ENCODE measurements at regions not wholly inside any gene's neighbourhood (a gene's known extent, or its start where the extent isn't known, plus 50 kb on each side); places are given as distances from the start of the nearest gene placed in this dataset.

GRCh38 chr13:61162636-61163035, 253.0 kb downstream of the PCDH20 start:
- H3K4me3 ChIP-seq (ENCODE audit: low read depth, low read length), result no peak overlapping the region
- CTCF ChIA-PET, result no interaction called here
- TF ChIP-seq, protein P1, sequence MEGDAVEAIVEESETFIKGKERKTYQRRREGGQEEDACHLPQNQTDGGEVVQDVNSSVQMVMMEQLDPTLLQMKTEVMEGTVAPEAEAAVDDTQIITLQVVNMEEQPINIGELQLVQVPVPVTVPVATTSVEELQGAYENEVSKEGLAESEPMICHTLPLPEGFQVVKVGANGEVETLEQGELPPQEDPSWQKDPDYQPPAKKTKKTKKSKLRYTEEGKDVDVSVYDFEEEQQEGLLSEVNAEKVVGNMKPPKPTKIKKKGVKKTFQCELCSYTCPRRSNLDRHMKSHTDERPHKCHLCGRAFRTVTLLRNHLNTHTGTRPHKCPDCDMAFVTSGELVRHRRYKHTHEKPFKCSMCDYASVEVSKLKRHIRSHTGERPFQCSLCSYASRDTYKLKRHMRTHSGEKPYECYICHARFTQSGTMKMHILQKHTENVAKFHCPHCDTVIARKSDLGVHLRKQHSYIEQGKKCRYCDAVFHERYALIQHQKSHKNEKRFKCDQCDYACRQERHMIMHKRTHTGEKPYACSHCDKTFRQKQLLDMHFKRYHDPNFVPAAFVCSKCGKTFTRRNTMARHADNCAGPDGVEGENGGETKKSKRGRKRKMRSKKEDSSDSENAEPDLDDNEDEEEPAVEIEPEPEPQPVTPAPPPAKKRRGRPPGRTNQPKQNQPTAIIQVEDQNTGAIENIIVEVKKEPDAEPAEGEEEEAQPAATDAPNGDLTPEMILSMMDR (IDR thresholded peaks at IDR 0.05; ENCODE audit: insufficient read depth, low read length, missing control alignments), result no peak
- DNase-seq (ENCODE audit: low read depth, low spot score), result no peak
- POLR2A ChIA-PET, result no interaction called here

DNA sequence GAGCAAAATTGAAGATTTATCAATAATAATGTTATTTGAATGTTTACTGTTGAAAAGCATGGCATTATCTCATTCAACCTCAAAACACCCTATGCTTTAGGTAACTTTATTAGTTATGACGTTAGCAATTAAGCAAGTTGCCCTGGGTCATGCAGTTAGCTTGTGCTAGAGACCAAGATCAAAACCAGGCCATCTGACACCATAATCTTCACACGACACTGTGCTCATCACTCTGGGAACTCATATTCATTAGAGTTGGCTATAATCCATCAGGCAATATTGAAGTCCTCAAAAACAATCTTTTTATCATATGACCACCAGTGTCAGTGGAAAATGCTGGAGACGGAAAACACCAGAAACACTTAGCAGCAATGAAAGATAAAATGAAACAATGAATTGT, 253.5 kb downstream of the PCDH20 start:
- POLR2A ChIA-PET, result no interaction called here
- H3K4me3 ChIP-seq (ENCODE audit: low read depth, low read length), result no peak overlapping the region
- TF ChIP-seq, protein P1 (IDR thresholded peaks at IDR 0.05; ENCODE audit: insufficient read depth, low read length, missing control alignments), result no peak
- no peak for DNase-seq (ENCODE audit: low read depth, low spot score)
- CTCF ChIA-PET, result no interaction called here

- DNase-seq (ENCODE audit: low read depth, low spot score), result no peak
Measured at GRCh38 chr13:61156753-61157152, 258.9 kb downstream of the PCDH20 start.

GRCh38 chr13:61151062-61151461, 264.6 kb downstream of the PCDH20 start:
- no peak for DNase-seq (ENCODE audit: low read depth, low spot score)
- CTCF ChIA-PET, result no interaction called here
- POLR2A ChIA-PET, result no interaction called here
- H3K4me3 ChIP-seq (ENCODE audit: low read depth, low read length), result no peak overlapping the region
- TF ChIP-seq, protein P1 (IDR thresholded peaks at IDR 0.05; ENCODE audit: insufficient read depth, low read length, missing control alignments), result no peak

More at GRCh38 chr13:61156753-61157152, 258.9 kb downstream of the PCDH20 start:
- no peak overlapping the region for H3K4me3 ChIP-seq (ENCODE audit: low read depth, low read length)
- ChIA-PET POLR2A (no interaction called here), CTCF (no interaction called here)
- TF ChIP-seq, protein P1 (IDR thresholded peaks at IDR 0.05; ENCODE audit: insufficient read depth, low read length, missing control alignments), result no peak

DNA sequence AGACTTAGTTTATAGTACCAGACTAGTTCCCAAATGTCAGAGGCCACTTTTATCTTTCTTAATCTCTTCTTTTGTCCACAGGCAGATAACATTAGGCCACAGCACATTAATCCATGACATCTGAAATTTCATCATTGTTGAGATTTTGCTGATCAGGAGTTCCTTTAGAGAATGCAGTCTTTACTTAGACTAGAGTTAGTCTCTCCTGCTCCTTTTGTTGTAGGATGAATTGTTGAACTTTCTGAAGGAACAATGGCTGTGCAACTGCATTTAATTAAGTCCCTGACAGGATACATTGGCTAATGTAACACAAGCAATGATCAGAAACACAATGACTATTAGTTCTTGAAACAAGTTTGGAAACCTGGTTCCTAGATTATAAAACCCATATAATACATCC, 266.3 kb downstream of the PCDH20 start:
- ChIA-PET CTCF (no interaction called here), POLR2A (no interaction called here)
- H3K4me3 ChIP-seq (ENCODE audit: low read depth, low read length), result no peak overlapping the region
- DNase-seq (ENCODE audit: low read depth, low spot score), result no peak
- TF ChIP-seq, protein P1 (IDR thresholded peaks at IDR 0.05; ENCODE audit: insufficient read depth, low read length, missing control alignments), result no peak

DNA sequence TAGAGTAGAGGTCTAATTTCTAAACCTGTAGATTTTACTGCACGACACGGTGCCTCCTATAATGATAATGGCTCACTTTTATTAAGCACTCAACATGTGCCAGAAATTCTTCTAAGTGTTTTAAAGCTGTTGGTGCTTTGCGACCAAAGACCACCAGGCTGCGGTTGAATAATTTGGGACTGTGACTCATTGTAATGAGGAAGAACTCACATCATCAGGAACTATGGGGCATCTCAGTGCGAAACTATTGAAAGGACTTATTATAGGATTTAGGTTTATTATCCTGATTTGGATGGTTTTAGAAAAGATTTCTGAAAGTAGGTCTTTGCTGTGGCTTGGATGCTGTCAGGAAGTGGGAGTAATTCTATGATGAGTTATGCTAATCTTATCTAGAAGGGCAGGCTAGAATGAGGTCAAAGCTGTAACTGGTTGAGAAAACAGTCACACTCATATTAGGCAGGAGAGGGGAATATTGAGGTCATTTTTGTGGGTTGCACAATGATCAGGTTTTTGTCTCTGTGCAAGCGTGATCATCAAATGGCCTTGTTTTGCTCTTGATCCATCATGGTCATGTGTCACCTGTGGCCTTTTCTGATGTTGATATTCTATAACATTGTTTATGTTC, 266.8 kb downstream of the PCDH20 start:
- POLR2A ChIA-PET, result no interaction called here
- CTCF ChIA-PET, result no interaction called here
- TF ChIP-seq, protein P1 (IDR thresholded peaks at IDR 0.05; ENCODE audit: insufficient read depth, low read length, missing control alignments), result no peak
- no peak overlapping the region for H3K4me3 ChIP-seq (ENCODE audit: low read depth, low read length)
- DNase-seq (ENCODE audit: low read depth, low spot score), result no peak

Measured in AG04449 (cell line).